NCI-H2227 treated with DMSO at 0.1 percent for 48 hours (cell line): ENCODE measurements at regions not wholly inside any gene's neighbourhood (a gene's known extent, or its start where the extent isn't known, plus 50 kb on each side); places are given as distances from the start of the nearest gene placed in this dataset.
"Not testable (repeated sequence)": the region's sequence is repeated elsewhere in the genome, so short reads cannot be mapped to it uniquely, and the experiment has no call there.

Source experiments
- DNase-seq: peaks from one replicate; lab custom pipeline; 2025; lab: John Stamatoyannopoulos, UW

DNA sequence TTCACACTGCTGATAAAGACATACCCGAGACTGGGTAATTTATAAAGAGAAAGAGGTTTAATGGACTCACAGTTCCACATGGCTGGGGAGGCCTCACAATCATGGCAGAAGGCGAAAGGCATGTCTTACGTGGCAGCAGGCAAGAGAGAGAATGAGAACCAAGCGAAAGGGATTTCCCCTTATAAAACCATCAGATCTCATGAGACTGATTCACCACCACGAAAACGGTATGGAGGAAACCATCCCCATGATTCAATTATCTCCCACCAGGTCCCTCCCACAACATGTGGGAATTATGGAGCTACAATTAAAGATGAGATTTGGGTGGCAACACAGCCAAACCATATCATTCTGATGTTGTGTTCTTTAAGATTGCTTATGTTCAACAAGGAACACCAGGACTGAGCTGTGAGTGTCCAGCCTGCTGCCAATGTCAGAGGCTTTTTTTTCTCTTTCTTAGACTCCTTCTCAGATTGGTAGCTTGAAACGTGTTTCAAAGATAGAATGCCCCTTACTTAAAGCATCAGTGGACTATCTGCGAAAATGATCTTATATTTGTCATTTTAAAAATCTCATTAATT lies 124.1 kb upstream of the TWIST2 start:
- not testable (repeated sequence) for DNase-seq

DNA sequence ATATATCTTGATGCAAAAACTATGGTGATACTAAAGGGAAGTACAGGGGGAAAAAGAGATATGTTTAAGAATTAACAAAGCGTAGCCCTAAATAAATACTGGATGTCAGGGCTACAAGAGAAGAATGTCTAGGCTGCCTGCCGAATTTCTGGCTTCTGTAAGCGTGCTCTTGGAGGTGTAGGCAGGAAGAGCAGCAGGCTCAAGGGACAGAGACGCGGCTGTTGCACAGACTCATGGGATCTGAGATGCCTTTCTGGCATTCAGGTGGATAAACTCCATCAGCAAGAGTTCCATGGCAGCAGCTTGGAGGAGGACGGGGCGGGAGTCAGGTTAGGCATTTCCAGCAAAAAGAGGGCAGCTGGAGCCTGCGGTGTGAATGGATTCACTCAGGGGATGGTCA lies 123.2 kb upstream of the TWIST2 start:
- DNase-seq: no peak

DNA sequence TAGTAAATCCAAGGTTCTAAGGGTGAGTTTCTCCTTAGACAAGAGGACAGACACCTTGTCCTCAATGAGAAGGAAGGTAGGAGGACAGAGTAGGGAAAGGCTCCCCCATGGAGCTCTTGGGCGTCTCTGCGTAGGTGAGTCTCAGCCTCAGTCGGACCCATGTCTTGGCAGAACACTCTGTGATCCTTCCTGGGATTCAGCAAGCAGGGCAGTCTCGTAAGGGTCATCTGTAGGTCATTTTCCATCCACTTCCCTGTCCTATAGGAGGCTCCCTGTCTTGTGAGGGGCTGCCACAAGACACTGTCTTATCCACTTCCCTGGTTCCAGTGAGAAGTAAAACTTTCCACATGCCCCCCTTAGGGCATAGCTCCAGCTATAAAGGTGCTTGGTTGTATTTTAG lies 122.6 kb upstream of the TWIST2 start:
- no peak for DNase-seq

DNA sequence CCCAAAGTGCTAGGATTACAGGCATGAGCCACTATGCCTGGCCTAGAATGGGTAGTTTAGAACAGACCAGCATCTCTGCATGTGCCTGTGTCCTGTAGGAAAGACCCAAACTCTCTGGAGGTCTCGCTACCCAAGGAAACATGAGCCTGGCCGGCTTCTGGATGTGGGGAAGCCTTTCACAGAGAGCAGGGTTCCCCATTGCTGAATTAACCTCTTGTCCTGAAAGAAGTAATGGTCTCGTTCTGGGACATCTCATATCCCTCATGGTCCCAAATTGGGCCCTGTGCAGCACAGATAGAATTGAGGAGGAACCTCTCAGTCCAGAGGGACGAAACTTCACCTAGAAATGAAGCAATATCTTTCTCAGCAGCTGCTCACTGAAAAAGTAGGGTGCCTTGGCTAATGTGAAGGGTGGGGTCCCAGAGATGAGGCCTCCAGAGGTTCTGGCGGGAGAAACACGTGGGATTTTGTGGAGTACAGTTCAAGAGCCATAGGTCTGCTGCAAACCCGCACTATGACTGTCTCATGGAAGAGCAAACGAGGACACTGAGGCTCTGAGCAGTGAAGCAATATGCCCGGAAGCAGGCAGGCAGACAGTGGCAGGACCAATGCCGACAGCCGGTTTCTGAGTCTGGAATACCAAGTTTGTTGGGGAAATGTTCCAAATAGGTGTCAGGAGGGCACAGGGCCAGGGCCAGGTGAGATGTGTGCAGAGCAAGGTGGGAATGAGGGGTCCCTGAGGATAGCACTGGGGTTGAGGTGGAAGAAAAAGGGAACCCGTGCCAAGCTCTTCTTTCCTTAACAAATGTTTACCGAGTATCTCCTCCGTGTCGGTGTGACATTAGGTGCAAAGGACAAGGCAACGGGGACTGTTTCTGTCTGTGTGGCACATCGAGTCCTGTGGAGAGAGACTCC lies 121.0 kb upstream of the TWIST2 start:
- DNase-seq: no peak

DNA sequence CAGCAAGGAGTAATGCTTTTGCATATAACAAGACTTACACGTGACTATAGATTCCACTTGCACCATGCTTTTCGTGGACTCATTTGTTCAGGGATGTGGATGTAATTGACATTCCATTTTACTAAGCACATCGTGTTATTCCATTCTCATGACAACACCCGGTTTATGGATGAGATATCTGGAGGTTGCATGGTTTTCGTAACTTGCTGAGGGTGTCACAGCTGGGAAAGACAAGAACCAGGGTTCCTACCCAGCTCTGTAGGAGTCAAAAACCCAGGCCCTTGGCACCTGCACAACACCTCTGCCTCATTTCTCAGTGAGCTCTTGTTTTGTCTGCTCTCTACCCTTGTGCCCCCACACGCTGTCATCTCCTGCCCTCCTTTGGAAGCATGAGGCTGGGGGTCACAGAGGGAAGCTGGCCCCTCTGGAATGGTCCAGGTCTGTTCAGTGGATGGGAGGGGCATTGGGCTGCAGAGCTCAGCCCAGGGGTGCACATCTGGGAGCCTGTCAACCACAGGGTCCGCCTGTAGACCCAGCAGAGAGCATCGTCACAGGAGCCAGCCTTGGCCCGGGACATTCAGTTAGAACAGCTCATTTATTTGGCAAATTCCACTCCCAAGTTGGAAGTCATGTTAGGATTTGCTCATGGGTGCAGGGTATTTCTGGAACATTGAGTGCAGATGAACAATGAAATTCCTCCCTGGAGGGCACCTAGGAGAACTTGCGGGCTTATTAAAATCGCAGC lies 120.1 kb upstream of the TWIST2 start:
- DNase-seq: no peak

DNA sequence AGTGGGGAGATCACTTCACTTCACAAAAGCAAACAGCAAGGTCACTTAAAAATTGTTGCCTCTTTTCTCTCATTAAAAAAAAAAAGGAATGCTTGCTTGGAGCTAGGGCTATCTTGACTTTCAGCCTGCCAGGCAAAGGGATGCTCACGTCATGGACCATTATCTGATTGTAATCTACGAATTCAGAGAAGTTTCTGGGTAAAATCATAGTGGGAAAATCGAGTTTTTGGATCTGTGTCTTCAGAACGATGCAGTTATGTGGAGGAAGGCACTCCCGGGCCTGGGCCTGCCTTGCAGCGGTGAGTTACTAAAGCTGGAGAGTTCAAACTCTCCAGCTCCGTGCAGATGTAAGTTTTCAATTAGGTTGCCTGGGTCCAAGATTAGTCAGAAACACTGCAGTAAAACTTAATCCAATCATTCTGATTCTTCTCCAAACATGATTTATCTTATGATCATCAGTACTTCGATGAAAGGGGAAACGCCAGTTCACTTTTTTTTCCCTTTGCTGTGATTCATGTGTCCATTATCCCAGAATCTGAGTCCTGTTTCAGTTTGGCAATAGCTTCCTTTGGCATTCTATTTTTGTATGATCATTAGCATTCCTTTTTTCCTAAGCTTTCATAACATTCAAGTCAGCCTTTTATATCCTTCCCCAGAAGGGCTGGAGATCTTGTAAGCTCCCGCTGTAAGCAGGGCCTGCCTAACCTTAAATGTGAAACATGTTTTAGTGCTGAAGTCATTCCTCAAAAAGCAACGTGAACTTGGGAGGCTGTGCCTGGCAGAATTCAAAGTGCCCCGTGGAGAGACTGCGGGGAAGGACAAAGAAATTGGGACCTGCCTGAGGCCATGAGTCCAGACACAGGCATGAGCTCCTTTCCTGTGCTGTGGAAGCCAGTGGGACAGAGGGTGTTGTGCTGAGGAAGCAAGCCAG lies 119.3 kb upstream of the TWIST2 start:
- no peak for DNase-seq

DNA sequence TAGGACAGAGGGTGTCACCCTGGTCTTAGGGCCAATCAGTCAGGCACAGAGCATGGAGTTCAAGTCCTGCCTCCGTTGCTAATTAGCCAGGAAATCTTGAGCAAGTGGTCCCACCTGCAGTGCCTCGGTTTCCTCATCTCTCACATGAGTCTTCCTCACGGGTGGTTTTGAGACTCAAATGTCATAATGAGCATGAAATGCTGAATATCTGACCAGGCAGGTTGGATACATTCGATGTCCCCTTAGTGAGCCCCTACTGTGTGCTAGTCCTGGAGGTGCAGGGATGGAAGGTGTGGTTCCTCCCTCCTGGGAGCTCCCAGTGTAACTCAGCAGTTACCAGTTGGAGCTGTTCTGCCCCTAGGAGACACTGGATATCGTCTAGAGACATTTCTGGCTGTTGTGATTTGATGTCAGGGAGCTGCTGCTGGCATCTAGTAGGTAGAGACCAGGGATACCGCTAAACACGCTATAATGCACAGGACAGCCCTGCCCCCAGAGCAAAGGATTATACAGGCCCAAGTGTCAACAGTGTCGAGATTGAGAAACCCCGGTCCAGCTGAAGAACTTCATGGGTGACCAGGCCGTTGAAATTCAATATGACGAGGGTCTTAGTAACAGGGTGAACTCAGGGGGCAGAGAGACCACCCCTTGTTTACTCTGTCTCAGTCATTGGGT lies 118.5 kb upstream of the TWIST2 start:
- DNase-seq: no peak

DNA sequence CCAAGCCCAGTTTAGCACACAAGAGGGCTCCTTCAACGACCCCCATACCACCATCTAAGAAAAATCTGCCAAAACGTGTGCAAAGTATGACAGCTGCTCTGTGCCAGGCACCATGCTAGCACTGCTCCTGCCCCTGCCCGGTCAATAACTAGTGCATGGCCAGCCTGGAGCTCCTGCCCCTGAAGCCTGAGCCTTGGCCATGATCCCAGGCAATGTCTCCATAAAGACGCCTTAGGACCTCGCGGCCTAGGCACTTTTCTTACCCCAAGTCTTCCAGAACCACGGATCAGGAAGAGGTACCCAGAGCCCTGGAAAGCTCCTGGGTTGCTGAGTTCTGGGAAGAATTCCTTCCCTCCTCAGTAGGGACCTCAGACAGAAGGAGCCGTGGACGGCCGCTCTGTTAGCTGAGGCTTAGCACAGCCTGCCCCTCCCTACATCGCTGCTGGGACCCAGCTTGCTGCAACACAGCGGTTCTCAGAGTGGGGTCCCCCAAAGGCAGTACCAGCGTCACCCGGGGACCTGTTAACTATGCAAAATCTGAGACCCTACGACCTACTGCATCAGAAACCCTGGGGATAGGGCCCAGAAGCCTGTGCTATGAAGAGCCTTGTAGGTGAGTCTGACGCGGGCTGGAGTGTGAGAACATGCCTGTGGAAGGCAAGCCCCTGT lies 117.8 kb upstream of the TWIST2 start:
- no peak for DNase-seq

DNA sequence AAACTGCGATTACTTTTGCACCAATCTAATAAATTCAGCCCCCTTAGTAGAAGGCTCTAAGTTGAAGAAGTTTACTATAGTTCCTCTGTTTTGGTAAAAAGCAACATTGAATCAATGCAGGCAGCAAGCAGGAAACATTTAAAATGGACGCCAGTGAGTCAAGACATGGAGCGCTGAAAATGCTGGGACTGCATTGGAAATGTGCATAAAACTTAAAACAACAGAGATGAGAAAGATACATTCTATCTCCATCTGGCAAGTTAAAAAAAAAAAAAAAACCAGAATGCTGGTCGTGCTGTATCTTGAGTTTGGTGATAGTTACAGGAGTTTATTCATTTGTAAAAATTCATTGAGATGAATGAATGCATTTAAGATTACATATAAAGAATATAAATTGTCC lies 117.0 kb upstream of the TWIST2 start:
- no peak for DNase-seq

DNA sequence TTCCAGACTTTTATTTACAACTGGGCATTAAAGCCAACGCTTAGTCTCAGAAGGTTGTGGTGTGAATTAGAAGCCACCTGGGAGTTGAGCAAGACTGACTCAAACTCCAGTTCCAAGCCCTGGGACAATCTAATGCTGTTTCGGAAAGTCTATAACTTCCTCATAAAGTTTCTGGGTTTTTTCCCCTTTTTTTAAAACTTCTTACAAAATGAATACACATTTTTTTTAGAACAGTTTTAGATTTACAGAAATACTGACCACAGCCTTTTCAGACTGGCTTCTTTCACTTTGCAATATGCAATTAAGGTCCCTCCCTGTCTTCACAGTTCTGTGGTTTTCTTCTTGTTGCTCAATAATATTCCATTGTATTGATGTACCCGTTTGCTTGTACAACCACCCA lies 115.9 kb upstream of the TWIST2 start:
- no peak for DNase-seq

DNA sequence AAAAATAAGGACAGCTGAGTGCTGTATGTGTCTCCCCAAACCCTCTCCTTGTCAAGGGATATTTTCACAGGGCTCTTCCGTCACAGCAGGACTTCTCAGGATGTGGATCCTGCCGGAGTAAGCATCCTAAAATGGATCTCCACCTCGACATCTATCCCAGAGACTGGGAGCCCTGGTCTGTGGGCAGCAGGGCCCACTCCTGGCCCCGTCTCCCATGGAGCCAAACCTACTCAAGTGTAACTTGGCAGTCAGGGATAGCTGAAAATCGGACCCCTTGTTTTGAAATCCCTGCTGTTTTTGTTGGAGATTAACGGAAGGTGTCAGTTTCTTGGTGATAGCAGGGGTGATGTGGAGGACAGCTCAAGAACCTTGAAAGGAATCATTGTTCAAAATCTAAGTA lies 109.0 kb upstream of the TWIST2 start:
- DNase-seq: no peak

DNA sequence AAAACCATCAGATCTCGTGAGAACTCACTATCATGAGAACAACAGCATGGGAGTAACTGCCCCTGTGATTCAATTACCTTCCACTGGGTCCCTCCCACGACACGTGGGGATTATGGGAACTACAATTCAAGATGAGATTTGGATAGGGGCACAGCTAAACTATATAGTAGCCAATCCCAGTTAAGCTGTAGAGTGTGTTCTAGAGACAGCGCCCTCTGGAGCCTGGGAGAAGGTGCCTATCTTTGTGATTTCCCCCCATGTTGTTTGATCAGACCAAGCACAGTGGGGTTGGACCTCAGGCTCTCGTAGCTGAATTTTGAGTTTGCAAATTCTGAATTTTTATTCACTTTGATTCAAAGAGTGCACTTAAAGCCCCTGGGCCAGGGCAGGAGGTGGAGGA lies 108.2 kb upstream of the TWIST2 start:
- no peak for DNase-seq

DNA sequence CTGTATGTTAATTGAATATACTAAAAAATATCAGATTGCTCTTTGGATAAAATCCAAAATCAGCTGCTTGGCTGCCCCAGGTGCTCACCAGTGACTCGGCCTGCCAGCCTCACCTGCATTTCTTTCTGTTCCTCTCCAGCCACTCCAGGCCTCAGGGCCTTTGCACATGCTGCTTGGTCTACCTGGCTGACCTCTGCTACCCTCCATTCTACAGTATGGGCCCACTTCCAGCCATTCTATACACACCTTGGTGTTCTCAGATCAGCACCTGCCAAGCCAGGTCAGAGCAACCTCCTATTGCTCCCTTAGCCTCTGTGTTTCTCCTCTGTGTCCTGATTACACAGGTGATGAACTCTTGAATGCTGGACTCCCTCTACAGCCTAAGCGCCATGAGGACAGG lies 106.6 kb upstream of the TWIST2 start:
- no peak for DNase-seq

DNA sequence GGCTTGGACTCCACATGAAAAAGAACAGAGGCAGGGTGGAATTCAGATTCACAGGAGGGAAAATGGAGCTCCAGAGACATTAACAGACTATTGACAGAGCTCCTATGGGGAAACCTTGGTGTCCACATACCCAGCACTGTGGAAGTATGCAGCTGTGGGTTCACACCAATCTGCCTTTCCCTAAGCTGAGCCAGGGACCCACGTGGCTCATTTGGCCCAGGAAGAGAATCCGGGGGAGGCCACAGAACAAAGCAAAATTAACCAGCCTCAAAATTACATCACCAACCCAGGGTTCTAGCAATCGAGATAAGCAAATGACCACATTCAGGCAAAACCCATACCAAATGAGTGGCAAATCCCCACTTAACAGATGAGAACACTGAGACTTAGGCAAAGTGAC lies 105.8 kb upstream of the TWIST2 start:
- DNase-seq: no peak

DNA sequence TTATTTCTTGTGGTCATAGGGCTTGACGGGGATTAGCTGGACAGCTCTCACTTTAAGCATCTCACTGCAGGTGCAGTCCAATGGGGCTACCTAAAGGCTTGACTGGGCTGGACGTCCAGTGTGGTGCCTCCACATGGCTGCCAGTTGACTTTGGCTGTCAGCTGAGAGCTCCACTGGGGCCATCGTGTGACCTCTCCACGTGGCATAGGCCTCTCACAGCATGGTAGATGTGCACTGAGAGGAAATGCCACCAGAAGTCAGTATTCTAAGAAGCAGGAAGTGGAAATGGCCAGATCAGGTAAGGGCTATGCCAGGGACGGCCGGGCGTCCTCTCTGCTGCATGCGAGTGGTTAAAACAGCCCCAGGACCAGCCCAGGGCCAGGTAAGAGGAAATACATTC lies 105.2 kb upstream of the TWIST2 start:
- DNase-seq: no peak

DNA sequence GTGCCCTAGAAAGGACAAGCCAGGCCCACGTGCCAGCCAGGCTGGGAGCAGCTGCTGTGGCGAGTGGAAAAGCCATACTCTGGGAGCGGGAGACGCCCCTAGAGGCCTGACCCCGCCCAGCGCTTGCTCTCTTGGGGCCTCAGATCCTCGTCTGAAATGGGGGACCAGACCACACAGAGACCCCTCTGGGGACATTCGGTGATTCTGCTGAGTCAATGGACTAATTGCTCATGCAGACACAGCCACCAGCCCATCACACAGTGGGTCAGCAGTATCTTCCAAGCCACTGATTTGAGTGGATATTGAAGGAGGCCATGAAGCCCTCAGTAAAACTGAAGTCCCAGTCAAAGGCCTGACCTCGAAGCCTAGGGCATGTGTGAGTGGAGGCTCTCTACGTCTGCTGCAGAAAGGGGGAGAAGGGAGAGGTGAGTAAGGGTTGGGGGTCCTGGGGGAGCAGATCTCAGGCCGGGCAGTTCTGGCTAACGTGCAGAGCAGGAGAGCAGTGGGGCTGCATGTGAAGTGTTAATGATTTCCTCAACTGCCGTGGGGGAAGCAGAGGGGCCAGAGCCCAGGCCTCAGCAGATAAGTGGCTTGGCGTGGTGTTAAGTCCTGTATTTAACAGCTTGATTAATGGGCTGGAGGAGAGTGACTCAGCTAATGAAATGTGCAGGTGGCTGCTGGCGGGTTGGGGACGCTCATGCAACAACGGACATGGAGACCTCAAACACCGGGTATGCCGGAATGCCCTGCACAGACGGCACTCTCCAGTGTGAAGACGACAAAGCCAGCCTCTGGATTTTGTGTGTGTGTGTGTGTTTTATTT lies 104.4 kb upstream of the TWIST2 start:
- no peak for DNase-seq

DNA sequence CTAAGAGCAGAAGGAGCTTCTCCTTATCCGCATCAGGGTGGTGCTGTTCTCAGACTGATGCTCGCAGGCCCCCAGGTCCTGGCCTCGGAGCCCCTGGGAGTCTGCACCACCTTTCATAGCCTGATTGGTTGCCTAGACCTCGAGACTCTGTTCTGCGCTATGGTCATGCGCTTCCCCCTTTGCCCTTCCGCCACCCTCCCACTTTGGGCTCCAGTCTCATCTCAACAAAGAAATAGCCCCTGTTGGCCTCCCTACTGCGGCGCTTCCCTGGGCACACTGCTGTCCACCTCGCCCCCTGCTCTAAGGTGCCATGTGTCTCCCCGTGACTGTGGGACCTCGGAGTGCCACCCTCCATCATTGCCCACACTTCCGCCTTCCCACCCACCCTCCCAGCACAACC lies 102.9 kb upstream of the TWIST2 start:
- no peak for DNase-seq

DNA sequence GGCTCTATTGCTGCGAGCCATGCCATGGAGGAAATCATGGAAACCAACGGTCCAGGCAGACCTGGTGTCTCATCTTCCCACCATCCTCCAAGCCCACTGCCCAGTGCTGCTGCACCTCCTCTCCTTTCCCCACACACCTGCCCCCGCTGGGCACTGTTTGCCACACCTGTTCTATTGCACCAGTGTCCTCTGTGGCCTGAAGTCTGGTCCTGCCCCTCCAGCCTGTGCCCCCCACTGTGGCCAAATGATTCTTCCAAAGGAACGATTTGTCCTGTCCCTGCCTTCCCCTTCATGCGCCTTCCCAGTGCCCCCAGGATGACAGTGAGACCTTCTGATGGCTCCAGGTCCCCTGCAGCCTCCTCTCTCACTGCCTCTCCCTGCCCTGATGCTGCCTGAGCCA lies 101.9 kb upstream of the TWIST2 start:
- no peak for DNase-seq

DNA sequence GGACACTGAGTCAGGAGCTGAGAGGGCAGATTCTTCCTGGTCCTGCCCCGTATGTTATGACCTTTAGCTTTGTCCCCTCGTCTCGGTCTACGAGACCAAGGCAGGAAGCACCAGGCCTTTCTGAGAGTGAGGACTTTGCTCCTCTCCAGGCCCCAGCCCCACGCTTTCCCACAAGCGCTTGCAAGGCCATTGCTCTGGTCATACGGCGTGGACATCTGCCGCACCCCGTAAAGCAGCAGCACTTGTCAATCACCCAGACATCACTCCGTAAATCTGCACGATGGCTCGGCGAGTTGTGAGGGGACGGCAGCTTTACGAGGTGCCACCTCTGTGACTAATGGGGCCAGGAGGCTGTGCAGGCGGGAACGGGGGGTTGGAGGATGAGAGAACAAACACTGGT lies 100.8 kb upstream of the TWIST2 start:
- DNase-seq: no peak

DNA sequence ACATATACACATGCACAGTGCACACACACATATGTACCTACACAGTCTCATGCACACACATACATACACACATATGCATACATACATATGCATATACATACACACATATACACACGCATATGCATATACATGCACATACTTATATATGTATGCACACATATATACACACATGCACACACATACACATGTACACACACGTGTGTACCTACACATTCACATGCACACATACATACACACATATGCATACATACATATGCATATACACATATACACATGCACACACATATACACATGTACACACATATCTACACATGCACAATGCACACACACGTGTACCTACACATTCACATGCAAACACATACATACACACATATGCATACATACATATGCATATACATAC lies 100.3 kb upstream of the TWIST2 start:
- DNase-seq: no peak
